ENCODE measurements at regions not wholly inside any gene's neighbourhood (a gene's known extent, or its start where the extent isn't known, plus 50 kb on each side); places are given as distances from the start of the nearest gene placed in this dataset.

DNA sequence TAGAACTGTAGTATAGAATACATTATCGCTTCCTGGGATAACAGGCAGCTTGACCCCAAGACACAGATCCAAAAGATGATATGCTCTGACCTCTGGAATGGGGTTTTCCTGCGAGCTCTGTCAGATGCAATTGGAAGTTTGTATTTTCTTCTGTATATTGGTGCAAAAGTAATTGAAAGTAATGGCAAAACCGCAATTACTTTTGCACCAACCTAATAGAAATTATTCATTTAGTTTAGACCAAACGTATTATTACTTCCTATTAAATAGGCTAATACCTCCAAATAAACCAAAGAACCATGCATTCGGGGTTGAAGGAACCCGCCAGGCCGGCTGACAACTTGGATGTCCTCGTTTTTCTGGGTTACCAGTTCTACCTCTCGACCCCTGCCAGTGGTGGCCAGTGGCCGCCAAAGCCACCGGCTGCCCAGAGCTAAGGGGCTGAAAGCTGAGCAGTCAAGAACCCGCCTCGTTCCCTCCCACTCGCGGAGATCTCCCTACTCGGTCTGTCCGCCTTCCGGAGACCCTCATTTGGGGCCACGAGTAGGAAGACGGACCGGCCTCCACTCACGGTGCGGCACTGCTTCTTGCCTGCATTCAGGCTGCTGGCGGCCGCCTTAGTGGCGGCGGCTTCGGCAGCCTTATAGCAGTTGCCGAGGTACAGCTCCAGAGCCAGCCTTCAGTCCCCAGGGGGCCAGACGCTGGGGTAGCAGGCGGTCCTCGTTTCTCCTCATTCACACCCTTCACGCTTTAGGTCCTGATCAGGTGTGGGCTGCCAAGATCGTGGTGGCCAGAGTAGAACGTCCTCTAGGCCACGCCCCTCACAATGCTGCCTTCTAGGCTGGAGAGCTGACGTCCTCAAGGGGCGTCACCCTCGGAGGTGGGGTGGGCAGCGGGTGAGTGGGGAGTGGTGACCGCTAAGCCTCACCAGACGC, 121.9 kb downstream of the RBMX2 start:
- Histone ChIP-seq H3K4me3 (no peak overlapping the region), H3K27me3 (peaks cover 0 to 11% of the 10 kb centered on the region in 2 donors), H3K9me3 (no peaks in the 10 kb centered on the region), H3K27ac (no peak overlapping the region), H3K36me3 (no peaks in the 10 kb centered on the region), H3K4me1 (no peaks in the 10 kb centered on the region)
- TF ChIP-seq, protein P1, sequence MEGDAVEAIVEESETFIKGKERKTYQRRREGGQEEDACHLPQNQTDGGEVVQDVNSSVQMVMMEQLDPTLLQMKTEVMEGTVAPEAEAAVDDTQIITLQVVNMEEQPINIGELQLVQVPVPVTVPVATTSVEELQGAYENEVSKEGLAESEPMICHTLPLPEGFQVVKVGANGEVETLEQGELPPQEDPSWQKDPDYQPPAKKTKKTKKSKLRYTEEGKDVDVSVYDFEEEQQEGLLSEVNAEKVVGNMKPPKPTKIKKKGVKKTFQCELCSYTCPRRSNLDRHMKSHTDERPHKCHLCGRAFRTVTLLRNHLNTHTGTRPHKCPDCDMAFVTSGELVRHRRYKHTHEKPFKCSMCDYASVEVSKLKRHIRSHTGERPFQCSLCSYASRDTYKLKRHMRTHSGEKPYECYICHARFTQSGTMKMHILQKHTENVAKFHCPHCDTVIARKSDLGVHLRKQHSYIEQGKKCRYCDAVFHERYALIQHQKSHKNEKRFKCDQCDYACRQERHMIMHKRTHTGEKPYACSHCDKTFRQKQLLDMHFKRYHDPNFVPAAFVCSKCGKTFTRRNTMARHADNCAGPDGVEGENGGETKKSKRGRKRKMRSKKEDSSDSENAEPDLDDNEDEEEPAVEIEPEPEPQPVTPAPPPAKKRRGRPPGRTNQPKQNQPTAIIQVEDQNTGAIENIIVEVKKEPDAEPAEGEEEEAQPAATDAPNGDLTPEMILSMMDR (IDR thresholded peaks at IDR 0.05), result no peak
- intact Hi-C loops (cut with DNase I), result no loop called here
- DNase-seq (peak in 2 of 4 donors; percentile 6 to 49), ATAC-seq (peak; percentile 71)

DNA sequence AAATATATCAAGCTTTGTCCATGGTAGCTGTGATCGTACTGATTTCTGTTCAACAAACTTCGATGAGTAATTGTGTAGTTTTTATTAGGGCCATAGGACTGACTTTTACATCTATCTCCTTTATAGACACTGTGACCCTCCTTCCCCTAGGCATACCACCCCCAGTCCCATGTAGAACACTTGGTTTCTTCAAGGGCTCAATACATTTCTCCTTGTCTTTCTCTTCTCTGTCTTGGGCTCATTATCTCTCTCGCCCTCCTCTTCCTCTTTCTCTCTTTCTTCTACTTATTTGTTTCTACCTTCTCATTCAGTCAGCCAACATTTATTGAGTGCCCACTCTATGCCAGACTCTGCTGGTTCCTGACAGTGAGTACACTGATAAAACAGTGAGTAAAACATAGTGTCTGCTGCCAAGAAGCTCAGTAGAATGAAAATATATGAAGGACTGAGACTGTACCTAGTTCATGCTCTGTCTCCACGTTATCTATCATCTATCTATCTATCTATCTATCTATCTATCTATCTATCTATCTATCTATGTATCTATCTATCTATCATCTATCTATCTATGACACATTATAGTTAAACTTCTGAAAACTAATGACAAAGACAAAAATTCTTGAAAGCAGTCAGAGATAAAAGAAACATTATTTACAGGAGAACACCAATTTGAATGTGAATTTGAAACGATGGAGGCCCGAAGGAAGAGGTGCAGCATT, 122.8 kb downstream of the RBMX2 start:
- Histone ChIP-seq H3K27me3 (peaks cover 0 to 11% of the 10 kb centered on the region in 2 donors), H3K4me1 (no peaks in the 10 kb centered on the region), H3K27ac (no peak overlapping the region), H3K9me3 (no peaks in the 10 kb centered on the region), H3K36me3 (no peaks in the 10 kb centered on the region), H3K4me3 (no peak overlapping the region)
- intact Hi-C loops (cut with DNase I), result no loop called here
- no peak for DNase-seq
- ATAC-seq, result no peak
- TF ChIP-seq, protein P1 (IDR thresholded peaks at IDR 0.05), result no peak

DNA sequence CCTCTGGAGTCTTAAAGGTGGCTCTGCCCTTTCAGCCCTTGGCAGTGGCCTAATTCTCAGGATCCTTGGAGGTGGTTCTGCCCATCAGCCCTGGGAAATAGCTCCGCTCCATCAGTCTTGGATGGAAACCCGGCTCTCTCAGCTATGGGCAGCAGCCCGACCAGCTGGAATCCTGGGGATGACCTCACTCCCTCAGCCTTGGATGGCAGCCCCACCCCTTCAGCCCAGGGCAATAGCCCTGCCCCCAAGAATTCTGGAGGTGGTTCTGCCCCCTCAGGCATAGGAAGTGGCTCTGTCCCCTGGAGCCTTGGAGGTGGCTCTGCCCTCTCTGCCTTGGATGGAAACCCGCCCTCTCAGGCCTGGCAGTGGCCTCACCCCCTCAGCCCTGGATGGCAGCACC, 127.7 kb downstream of the RBMX2 start:
- Histone ChIP-seq H3K27ac (no peak overlapping the region), H3K36me3 (no peaks in the 10 kb centered on the region), H3K27me3 (no peaks in the 10 kb centered on the region), H3K4me3 (no peak overlapping the region), H3K9me3 (no peaks in the 10 kb centered on the region), H3K4me1 (no peaks in the 10 kb centered on the region)
- DNase-seq, result no peak
- ATAC-seq, result no peak
- intact Hi-C loops (cut with DNase I), result no loop called here
- TF ChIP-seq, protein P1 (IDR thresholded peaks at IDR 0.05), result no peak

DNA sequence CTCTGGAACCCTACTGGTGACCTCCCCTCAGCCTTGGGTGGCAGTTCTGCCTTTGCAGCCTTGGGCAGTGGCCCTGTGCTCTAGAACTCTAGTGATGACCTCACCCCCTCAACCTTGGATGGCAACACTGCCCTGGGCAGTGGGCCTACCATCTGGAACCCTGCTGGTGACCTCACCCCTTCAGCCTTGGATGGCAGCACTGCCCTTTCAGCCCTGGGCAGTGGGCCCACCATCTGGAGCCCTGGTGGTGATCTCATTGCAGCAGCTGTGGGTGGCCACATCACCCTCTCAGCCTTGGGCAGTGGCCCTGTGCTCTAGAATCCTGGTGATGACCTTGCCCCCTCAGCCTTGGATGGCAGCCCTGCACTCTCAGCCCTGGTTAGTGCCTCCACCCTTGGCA, 129.3 kb downstream of the RBMX2 start:
- H3K27me3 ChIP-seq, result no peaks in the 10 kb centered on the region
- DNase-seq, result no peak
- no peaks in the 10 kb centered on the region for H3K36me3 ChIP-seq
- no peak overlapping the region for H3K4me3 ChIP-seq
- no peaks in the 10 kb centered on the region for H3K9me3 ChIP-seq
- TF ChIP-seq, protein P1 (IDR thresholded peaks at IDR 0.05), result no peak
- no peaks in the 10 kb centered on the region for H3K4me1 ChIP-seq
- ATAC-seq, result no peak
- H3K27ac ChIP-seq, result no peak overlapping the region
- intact Hi-C loops (cut with DNase I), result loop anchor here in 1 of 2 donors (10.0 kb wide), 1 partner anchor 384 kb away; no protein-coding TSS in a partner anchor

Measured in left lung (tissue), 4 donors.